ENCODE measurements at regions not wholly inside any gene's neighbourhood (a gene's known extent, or its start where the extent isn't known, plus 50 kb on each side); places are given as distances from the start of the nearest gene placed in this dataset.

DNA sequence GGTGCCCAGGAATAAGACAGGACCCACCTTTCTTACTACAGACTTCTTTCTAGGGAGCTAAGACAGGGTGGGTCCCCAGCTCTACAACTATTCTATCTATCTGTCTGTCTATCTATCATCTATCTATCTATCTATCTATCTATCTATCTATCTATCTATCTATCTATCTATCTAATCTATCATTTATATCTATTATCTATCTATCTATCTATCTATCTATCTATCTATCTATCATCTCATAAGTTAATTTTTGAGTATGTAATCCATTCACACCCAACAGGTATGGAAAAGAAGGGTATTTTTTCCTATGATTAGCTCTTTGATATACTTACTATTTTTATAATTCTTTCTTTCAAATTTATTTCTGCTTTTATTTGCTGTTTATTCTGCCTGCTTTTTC, 55.9 kb downstream of the BAMBI start:
- ChIA-PET POLR2A (no interaction called here), CTCF (no interaction called here)
- Mint-ChIP-seq H3K9me3 (ENCODE audit: low read depth) (peaks cover 3% of the 10 kb centered on the region), H3K4me3 (no peak overlapping the region), H3K27ac (no peak overlapping the region), H3K4me1 (no peaks in the 10 kb centered on the region), H3K27me3 (peaks cover 4% of the 10 kb centered on the region), H3K36me3 (ENCODE audit: low read depth) (no peaks in the 10 kb centered on the region)
- no peak for DNase-seq
- no peak for ATAC-seq
- intact Hi-C loops (cut with DNase I, micrococcal nuclease): no loop called here

GRCh38 chr10:28733647-28734046, 56.3 kb downstream of the BAMBI start:
- ChIA-PET CTCF (interaction anchor here (0.6 kb wide), 1 partner anchor 584 kb away, joined by 3 read pairs; no protein-coding TSS in a partner anchor), POLR2A (no interaction called here)
- Mint-ChIP-seq H3K27ac (no peak overlapping the region), H3K27me3 (peaks cover 7% of the 10 kb centered on the region), H3K4me3 (no peak overlapping the region), H3K9me3 (ENCODE audit: low read depth) (peaks cover 3% of the 10 kb centered on the region), H3K36me3 (ENCODE audit: low read depth) (no peaks in the 10 kb centered on the region), H3K4me1 (no peaks in the 10 kb centered on the region)
- ATAC-seq (no peak), DNase-seq (no peak)
- intact Hi-C loops (cut with DNase I, micrococcal nuclease): no loop called here

DNA sequence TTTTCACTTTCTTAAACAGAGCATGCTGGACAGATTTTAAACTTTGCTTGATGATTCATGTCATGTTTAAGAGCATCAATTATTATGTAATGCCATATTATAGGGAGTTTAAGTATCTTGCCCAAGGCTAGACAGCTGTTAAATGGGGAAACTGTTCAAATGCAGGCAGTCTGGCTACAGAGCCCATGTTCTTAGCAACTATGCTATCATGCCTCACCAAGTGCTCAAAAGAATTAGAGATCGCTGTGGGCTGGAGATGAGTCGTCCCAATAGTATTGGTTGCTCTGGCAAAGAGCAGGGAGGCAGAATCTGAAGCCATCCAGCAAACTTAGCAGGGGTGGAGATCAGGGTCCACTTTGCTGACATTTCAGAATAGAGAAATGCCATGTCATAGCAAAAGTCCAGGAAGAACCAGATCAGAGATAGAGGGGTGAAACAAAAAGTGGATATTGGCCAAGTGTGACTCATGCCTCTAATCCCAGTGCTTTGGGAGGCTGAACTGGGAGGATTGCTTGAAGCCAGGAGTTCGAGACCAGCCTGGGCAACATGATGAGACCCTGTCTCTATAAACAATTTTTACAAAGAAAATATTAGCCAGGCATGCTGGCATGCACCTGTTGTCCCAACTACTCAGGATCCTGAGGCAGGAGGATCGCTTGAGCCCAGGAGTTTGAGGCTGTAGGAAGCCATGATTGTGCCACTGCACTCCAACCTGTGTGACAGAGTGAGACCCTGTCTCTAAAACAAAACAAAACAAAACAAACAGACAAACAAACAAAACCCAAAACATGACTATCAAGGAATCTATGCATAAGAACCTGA, 57.8 kb downstream of the BAMBI start:
- H3K4me1 Mint-ChIP-seq: no peaks in the 10 kb centered on the region
- no peak overlapping the region for H3K27ac Mint-ChIP-seq
- peaks cover 11% of the 10 kb centered on the region for H3K27me3 Mint-ChIP-seq
- intact Hi-C loops (cut with DNase I, micrococcal nuclease): no loop called here
- DNase-seq (peak; percentile 15), ATAC-seq (peak; percentile 26)
- H3K4me3 Mint-ChIP-seq: no peak overlapping the region
- ChIA-PET POLR2A (no interaction called here), CTCF (no interaction called here)
- H3K9me3 Mint-ChIP-seq (ENCODE audit: low read depth): peaks cover 3% of the 10 kb centered on the region
- H3K36me3 Mint-ChIP-seq (ENCODE audit: low read depth): no peaks in the 10 kb centered on the region

GRCh38 chr10:28737096-28737495, 59.8 kb downstream of the BAMBI start:
- no peak for ATAC-seq
- H3K9me3 Mint-ChIP-seq (ENCODE audit: low read depth): peaks cover 3% of the 10 kb centered on the region
- CTCF ChIA-PET: interaction anchor here (0.8 to 1.5 kb wide), 2 partner anchors 9 to 73 kb away, joined by 3 to 4 read pairs; no protein-coding TSS in a partner anchor

DNA sequence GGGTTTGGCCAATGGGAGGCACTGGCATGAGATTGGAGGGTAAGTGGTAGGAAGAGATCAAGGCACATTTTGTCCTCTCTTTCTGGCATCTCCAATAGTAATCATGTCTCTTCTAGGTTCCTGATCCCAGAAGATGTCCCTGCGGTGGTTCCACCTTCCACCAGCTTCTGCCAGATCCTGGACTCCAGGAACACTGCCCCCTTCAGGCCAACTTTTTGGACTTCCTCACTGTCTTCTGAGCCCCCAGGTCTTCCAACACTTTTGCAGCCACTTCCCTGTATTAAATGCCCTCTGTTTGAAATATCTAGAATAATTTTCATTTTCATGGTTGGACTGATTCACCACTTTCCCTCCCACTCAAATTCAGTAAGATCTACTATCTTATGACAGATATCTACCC, 60.9 kb downstream of the BAMBI start:
- ChIA-PET POLR2A (no interaction called here), CTCF (interaction anchor here (0.8 to 1.5 kb wide), 2 partner anchors 15 to 74 kb away, joined by 3 to 4 read pairs; no protein-coding TSS in a partner anchor)
- no peaks in the 10 kb centered on the region for H3K4me1 Mint-ChIP-seq
- intact Hi-C loops (cut with DNase I, micrococcal nuclease): no loop called here
- H3K36me3 Mint-ChIP-seq (ENCODE audit: low read depth): no peaks in the 10 kb centered on the region
- no peak overlapping the region for H3K4me3 Mint-ChIP-seq
- H3K9me3 Mint-ChIP-seq (ENCODE audit: low read depth): peaks cover 1% of the 10 kb centered on the region
- H3K27ac Mint-ChIP-seq: no peak overlapping the region
- no peak for ATAC-seq
- peaks cover 11% of the 10 kb centered on the region for H3K27me3 Mint-ChIP-seq
- peak; percentile 27 for DNase-seq

More at GRCh38 chr10:28737096-28737495, 59.8 kb downstream of the BAMBI start:
- intact Hi-C loops (cut with DNase I, micrococcal nuclease): no loop called here
- Mint-ChIP-seq H3K27ac (no peak overlapping the region), H3K4me3 (no peak overlapping the region), H3K36me3 (ENCODE audit: low read depth) (no peaks in the 10 kb centered on the region), H3K27me3 (peaks cover 11% of the 10 kb centered on the region), H3K4me1 (no peaks in the 10 kb centered on the region)
- POLR2A ChIA-PET: no interaction called here
- DNase-seq: no peak

GRCh38 chr10:28743576-28743975, 66.3 kb downstream of the BAMBI start:
- no peaks in the 10 kb centered on the region for H3K4me1 Mint-ChIP-seq
- H3K27ac Mint-ChIP-seq: no peak overlapping the region
- CTCF ChIA-PET: no interaction called here
- no peaks in the 10 kb centered on the region for H3K9me3 Mint-ChIP-seq (ENCODE audit: low read depth)
- ATAC-seq (no peak), DNase-seq (no peak)
- POLR2A ChIA-PET: no interaction called here
- no peaks in the 10 kb centered on the region for H3K36me3 Mint-ChIP-seq (ENCODE audit: low read depth)
- intact Hi-C loops (cut with DNase I, micrococcal nuclease): no loop called here
- no peak overlapping the region for H3K4me3 Mint-ChIP-seq
- peaks cover 5% of the 10 kb centered on the region for H3K27me3 Mint-ChIP-seq

GRCh38 chr10:28744069-28744768, 66.9 kb downstream of the BAMBI start:
- ChIA-PET POLR2A (no interaction called here), CTCF (no interaction called here)
- Mint-ChIP-seq H3K9me3 (ENCODE audit: low read depth) (no peaks in the 10 kb centered on the region), H3K27ac (no peak overlapping the region), H3K4me3 (no peak overlapping the region), H3K36me3 (ENCODE audit: low read depth) (no peaks in the 10 kb centered on the region), H3K27me3 (no peaks in the 10 kb centered on the region), H3K4me1 (no peaks in the 10 kb centered on the region)
- DNase-seq (no peak), ATAC-seq (no peak)
- intact Hi-C loops (cut with DNase I, micrococcal nuclease): no loop called here

- Mint-ChIP-seq H3K36me3 (ENCODE audit: low read depth) (no peaks in the 10 kb centered on the region), H3K9me3 (ENCODE audit: low read depth) (peaks cover 3% of the 10 kb centered on the region), H3K4me1 (no peaks in the 10 kb centered on the region), H3K27me3 (peaks cover 17% of the 10 kb centered on the region), H3K27ac (no peak overlapping the region), H3K4me3 (no peak overlapping the region)
- intact Hi-C loops (cut with DNase I, micrococcal nuclease): no loop called here
- ATAC-seq: no peak
- ChIA-PET POLR2A (no interaction called here), CTCF (no interaction called here)
- no peak for DNase-seq
These were observed 77.8 kb downstream of the BAMBI start for GRCh38 chr10:28754930-28755718.

- ATAC-seq: no peak
- no peak for DNase-seq
- CTCF ChIA-PET: interaction anchor here (0.9 kb wide), 1 partner anchor 544 kb away, joined by 3 read pairs; no protein-coding TSS in a partner anchor
- intact Hi-C loops (cut with DNase I, micrococcal nuclease): no loop called here
- H3K9me3 Mint-ChIP-seq (ENCODE audit: low read depth): no peaks in the 10 kb centered on the region
- H3K27ac Mint-ChIP-seq: no peak overlapping the region
- no peaks in the 10 kb centered on the region for H3K36me3 Mint-ChIP-seq (ENCODE audit: low read depth)
- no peak overlapping the region for H3K4me3 Mint-ChIP-seq
- POLR2A ChIA-PET: no interaction called here
- peaks cover 14% of the 10 kb centered on the region for H3K27me3 Mint-ChIP-seq
- no peaks in the 10 kb centered on the region for H3K4me1 Mint-ChIP-seq
These were observed 83.9 kb downstream of the BAMBI start for GRCh38 chr10:28761084-28761846.

GRCh38 chr10:28763471-28764170, 86.3 kb downstream of the BAMBI start:
- POLR2A ChIA-PET: no interaction called here
- intact Hi-C loops (cut with DNase I, micrococcal nuclease): no loop called here
- no peaks in the 10 kb centered on the region for H3K9me3 Mint-ChIP-seq (ENCODE audit: low read depth)
- no peak overlapping the region for H3K27ac Mint-ChIP-seq
- H3K4me3 Mint-ChIP-seq: no peak overlapping the region
- CTCF ChIA-PET: no interaction called here
- peaks cover 10% of the 10 kb centered on the region for H3K27me3 Mint-ChIP-seq
- no peaks in the 10 kb centered on the region for H3K4me1 Mint-ChIP-seq
- no peaks in the 10 kb centered on the region for H3K36me3 Mint-ChIP-seq (ENCODE audit: low read depth)
- ATAC-seq (no peak), DNase-seq (no peak)

DNA sequence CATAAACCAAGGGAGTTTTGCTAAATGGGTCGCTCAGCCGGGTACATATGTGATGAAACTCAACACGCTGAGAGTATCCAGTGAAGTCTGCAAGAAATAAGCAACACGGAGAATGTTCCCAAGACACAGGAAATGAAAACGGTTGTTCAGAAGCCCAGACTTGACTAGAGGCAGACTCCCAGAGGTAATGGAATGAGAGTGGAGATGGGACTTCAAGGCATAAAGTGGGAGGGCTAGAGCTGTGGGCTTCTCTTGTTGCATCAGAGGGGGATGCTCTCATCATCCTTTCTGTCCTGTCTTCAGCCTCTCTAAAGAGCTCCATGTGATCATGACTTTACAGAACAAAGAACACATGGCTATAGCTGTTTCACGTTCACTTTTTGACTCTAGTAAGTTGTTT, 88.3 kb downstream of the BAMBI start:
- DNase-seq: no peak
- intact Hi-C loops (cut with DNase I, micrococcal nuclease): no loop called here
- H3K27me3 Mint-ChIP-seq: peaks cover 10% of the 10 kb centered on the region
- no peaks in the 10 kb centered on the region for H3K9me3 Mint-ChIP-seq (ENCODE audit: low read depth)
- ChIA-PET CTCF (no interaction called here), POLR2A (no interaction called here)
- H3K27ac Mint-ChIP-seq: no peak overlapping the region
- no peak for ATAC-seq
- H3K4me1 Mint-ChIP-seq: no peaks in the 10 kb centered on the region
- no peak overlapping the region for H3K4me3 Mint-ChIP-seq
- H3K36me3 Mint-ChIP-seq (ENCODE audit: low read depth): no peaks in the 10 kb centered on the region
